ENCODE measurements at regions not wholly inside any gene's neighbourhood (a gene's known extent, or its start where the extent isn't known, plus 50 kb on each side); places are given as distances from the start of the nearest gene placed in this dataset.

DNA sequence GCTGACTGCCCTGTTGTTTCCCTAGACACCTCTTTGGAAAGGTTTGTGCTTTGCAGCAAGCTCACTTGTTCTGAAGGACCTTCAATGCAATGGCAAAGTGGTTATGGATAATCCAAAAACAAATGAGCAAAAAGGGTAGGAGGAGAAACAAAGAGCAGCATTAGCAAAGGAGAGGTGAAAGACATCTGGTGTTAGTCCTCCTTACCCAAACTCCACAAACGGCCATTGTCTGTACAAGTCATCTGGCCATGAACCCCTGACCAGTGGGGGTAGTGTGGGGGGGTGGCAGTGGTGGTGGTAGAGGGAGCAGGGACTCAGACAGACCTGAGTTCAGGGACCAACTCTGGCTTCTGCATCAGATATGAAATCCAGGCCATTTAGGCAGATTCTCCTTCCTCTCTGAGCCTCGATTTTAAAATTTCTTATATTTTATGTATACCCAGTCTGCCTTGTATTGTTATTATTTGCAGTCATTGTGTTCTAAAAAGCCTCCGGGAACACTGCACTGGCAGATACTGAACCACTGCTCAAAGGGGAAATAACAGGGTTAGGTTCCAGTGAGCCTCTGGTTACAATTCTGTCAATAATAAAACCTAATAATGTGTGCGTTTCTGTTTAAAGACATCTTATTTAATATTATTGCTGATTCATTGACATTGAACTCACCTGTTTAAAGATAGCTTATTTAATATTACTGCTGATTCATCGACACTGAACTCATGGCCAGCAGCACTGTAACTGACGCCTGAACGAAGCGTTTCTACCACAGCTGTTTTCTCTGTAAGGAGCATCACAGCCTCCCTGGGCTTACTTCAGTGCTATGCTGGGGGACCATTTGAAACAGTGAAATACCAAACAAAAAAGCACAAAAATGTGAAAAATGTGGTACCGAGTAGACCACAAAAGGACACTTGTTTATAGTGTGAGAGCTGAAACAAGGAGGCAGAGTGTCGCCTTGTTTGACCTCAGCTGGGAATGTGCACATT is 156.0 kb downstream of the SEC61B start:
- Histone ChIP-seq H3K4me3 (no peak overlapping the region), H3K27ac (no peak overlapping the region), H3K9me3 (ENCODE audit: low read depth) (no peaks in the 10 kb centered on the region), H3K27me3 (no peaks in the 10 kb centered on the region), H3K36me3 (no peaks in the 10 kb centered on the region), H3K4me1 (ENCODE audit: low read depth) (no peaks in the 10 kb centered on the region)
- peak in 1 of 2 donors; percentile 9 for DNase-seq (ENCODE audit: low read depth in 1 of 2, low spot score in 1 of 2)
- TF ChIP-seq, protein P1, sequence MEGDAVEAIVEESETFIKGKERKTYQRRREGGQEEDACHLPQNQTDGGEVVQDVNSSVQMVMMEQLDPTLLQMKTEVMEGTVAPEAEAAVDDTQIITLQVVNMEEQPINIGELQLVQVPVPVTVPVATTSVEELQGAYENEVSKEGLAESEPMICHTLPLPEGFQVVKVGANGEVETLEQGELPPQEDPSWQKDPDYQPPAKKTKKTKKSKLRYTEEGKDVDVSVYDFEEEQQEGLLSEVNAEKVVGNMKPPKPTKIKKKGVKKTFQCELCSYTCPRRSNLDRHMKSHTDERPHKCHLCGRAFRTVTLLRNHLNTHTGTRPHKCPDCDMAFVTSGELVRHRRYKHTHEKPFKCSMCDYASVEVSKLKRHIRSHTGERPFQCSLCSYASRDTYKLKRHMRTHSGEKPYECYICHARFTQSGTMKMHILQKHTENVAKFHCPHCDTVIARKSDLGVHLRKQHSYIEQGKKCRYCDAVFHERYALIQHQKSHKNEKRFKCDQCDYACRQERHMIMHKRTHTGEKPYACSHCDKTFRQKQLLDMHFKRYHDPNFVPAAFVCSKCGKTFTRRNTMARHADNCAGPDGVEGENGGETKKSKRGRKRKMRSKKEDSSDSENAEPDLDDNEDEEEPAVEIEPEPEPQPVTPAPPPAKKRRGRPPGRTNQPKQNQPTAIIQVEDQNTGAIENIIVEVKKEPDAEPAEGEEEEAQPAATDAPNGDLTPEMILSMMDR (IDR thresholded peaks at IDR 0.05; ENCODE audit: low read depth, low read length): no peak

DNA sequence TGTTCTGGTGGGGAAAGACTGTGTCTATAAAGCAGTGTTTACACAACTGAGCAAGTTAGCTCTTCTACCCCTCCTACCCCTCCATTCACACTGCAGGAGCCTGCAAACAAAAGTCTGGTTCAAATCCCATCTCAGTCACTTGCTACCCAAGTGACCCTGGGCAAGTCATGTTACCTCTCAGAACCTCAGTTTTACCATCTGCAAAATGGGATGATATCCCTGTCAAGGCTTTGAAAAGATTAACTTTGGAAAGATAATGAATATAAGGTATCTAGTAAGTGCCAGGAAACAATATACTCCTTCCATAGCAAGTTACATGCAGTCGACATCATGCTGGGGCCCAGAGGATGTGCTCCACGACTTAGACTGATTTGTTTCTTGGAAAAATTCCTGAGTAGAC is 161.5 kb downstream of the SEC61B start:
- Histone ChIP-seq H3K36me3 (no peaks in the 10 kb centered on the region), H3K4me3 (no peak overlapping the region), H3K27me3 (no peaks in the 10 kb centered on the region), H3K27ac (no peak overlapping the region), H3K9me3 (ENCODE audit: low read depth) (no peaks in the 10 kb centered on the region), H3K4me1 (ENCODE audit: low read depth) (no peaks in the 10 kb centered on the region)
- DNase-seq (ENCODE audit: low read depth in 1 of 2, low spot score in 1 of 2): no peak
- TF ChIP-seq, protein P1 (IDR thresholded peaks at IDR 0.05; ENCODE audit: low read depth, low read length): no peak

DNA sequence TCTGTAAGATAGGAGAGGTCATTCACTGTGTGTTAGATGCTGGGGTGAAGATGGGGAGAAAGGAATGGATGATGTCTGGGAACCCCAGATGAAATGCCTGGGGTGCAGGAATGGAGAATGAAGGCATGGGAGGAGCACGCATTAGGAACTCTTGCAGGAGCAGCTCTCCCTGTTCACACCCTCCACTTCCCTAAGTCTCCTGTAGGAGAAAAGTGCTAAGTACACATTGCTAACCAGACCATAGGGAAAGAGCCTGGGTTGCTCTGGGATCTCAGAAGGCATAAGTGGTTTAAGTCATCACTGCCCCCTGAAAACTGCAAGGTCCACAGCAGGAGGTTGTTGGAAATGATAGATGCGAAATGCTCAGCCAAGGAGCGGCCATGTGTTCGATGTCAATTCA is 163.1 kb downstream of the SEC61B start:
- H3K4me1 ChIP-seq (ENCODE audit: low read depth): no peaks in the 10 kb centered on the region
- no peak for DNase-seq (ENCODE audit: low read depth in 1 of 2, low spot score in 1 of 2)
- no peaks in the 10 kb centered on the region for H3K36me3 ChIP-seq
- H3K27me3 ChIP-seq: no peaks in the 10 kb centered on the region
- H3K4me3 ChIP-seq: no peak overlapping the region
- H3K27ac ChIP-seq: no peak overlapping the region
- TF ChIP-seq, protein P1 (IDR thresholded peaks at IDR 0.05; ENCODE audit: low read depth, low read length): no peak
- H3K9me3 ChIP-seq (ENCODE audit: low read depth): no peaks in the 10 kb centered on the region

DNA sequence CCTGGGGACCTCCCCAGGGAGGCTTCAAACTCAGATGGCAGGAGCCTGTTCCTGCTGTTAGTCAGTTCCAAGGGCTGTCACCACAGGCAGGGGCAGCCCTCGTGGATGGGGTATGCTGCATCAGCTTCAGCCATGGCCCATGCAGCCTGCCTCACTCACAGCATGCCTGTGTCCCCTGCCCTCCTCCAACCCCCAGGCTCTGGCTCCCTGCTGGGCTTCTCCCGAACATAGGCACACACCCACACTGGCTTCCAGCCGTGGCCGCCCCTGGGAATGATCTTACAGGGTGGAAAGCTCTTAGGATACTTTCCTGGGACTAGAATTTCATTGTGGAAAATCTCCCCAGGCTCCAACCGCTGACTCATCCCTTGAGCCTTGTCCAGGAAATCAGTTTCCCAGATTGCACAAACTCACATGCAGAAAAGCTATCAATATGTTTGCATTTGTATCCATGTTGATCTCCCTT is 163.8 kb downstream of the SEC61B start:
- H3K27me3 ChIP-seq: no peaks in the 10 kb centered on the region
- H3K9me3 ChIP-seq (ENCODE audit: low read depth): no peaks in the 10 kb centered on the region
- H3K27ac ChIP-seq: no peak overlapping the region
- no peaks in the 10 kb centered on the region for H3K4me1 ChIP-seq (ENCODE audit: low read depth)
- TF ChIP-seq, protein P1 (IDR thresholded peaks at IDR 0.05; ENCODE audit: low read depth, low read length): no peak
- no peak overlapping the region for H3K4me3 ChIP-seq
- no peaks in the 10 kb centered on the region for H3K36me3 ChIP-seq
- peak in 1 of 2 donors; percentile 23 for DNase-seq (ENCODE audit: low read depth in 1 of 2, low spot score in 1 of 2)

DNA sequence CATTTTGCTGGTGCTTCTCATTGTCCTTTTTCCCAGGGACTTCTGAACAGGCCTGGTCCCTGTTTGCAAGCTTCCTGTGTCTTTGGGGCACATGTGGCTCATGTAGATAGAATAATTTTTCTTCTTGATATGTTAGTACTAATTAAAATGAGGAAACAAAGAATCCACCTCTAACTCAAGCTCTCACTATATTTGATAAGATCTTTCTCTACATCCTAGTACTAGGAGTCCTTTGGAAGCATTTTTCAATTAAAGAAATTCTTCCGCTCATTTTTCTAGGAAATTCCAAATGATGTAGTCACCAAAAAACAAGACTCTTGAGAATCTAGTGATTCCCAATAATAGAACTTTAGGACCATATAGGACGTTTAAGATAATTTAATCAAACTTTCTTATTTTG is 165.3 kb downstream of the SEC61B start:
- Histone ChIP-seq H3K4me3 (no peak overlapping the region), H3K27ac (no peak overlapping the region), H3K36me3 (no peaks in the 10 kb centered on the region), H3K4me1 (ENCODE audit: low read depth) (no peaks in the 10 kb centered on the region), H3K27me3 (no peaks in the 10 kb centered on the region), H3K9me3 (ENCODE audit: low read depth) (no peaks in the 10 kb centered on the region)
- DNase-seq (ENCODE audit: low read depth in 1 of 2, low spot score in 1 of 2): no peak
- TF ChIP-seq, protein P1 (IDR thresholded peaks at IDR 0.05; ENCODE audit: low read depth, low read length): no peak
